ENCODE measurements at regions not wholly inside any gene's neighbourhood (a gene's known extent, or its start where the extent isn't known, plus 50 kb on each side); places are given as distances from the start of the nearest gene placed in this dataset.

- TF ChIP-seq CTCF (conservative IDR thresholded peaks at IDR 0.05; ENCODE audit: low read depth in 2 of 2), result no peak
- TF ChIP-seq CREB1 (CRISPR knock-in tag; IDR thresholded peaks at IDR 0.05; ENCODE audit: low read depth), result no peak
- no peak for TF ChIP-seq POLR2AphosphoS5 (IDR thresholded peaks at IDR 0.05; ENCODE audit: low read depth)
- TF ChIP-seq EZH2 (IDR thresholded peaks at IDR 0.05; ENCODE audit: low read depth, unreplicated experiment), result no peak
- no peak for TF ChIP-seq ETS1 (IDR thresholded peaks at IDR 0.05)
- TF ChIP-seq EZH2phosphoT487 (IDR thresholded peaks at IDR 0.05; ENCODE audit: unreplicated experiment), result no peak
- TF ChIP-seq REST (IDR thresholded peaks at IDR 0.05; ENCODE audit: unreplicated experiment), result no peak
- TF ChIP-seq JUNB (IDR thresholded peaks at IDR 0.05; ENCODE audit: unreplicated experiment), result no peak
- no peak for TF ChIP-seq ZNF114 (CRISPR knock-in tag; IDR thresholded peaks at IDR 0.05)
- TF ChIP-seq ZNF331 (CRISPR knock-in tag; IDR thresholded peaks at IDR 0.05; ENCODE audit: low read depth), result no peak
- no peak for TF ChIP-seq NANOG (IDR thresholded peaks at IDR 0.05; ENCODE audit: borderline replicate concordance)
- TF ChIP-seq STAT1 (IDR thresholded peaks at IDR 0.05; ENCODE audit: unreplicated experiment), result no peak
- TF ChIP-seq ZNF462 (CRISPR knock-in tag; IDR thresholded peaks at IDR 0.05), result no peak
Observed at GRCh38 chr20:55741801-55742200, 263.5 kb downstream of the CBLN4 start.

All from GM23338 (cell line).